Thymus (tissue), 11 donors: ENCODE measurements at regions not wholly inside any gene's neighbourhood (a gene's known extent, or its start where the extent isn't known, plus 50 kb on each side); places are given as distances from the start of the nearest gene placed in this dataset.

Source experiments
- DNase-seq, 9 donors: peaks; one replicate each; pipeline ENCODE4 v3.0.0-alpha.2; 2013; ENCODE audit warnings: low spot score in 9 of 9, low read depth in 6 of 9, missing footprints in 1 of 9
- H3K27ac ChIP-seq, 2 donors: one replicate each; pipeline ENCODE4 v1.5.1; 2013; ENCODE audit warnings: control low read depth in 1 of 2, low read depth in 1 of 2, low read length in 1 of 2, mild to moderate bottlenecking in 1 of 2, moderate library complexity in 1 of 2
- H3K27me3 ChIP-seq, 2 donors: one replicate each; pipeline ENCODE4 v1.5.1; 2013; ENCODE audit warnings: low read length in 1 of 2; ENCODE audit not compliant: control insufficient read depth in 2 of 2, insufficient read depth in 1 of 2
- H3K36me3 ChIP-seq, 2 donors: one replicate each; pipeline ENCODE4 v1.5.1; 2013; ENCODE audit warnings: low read length in 1 of 2, mild to moderate bottlenecking in 1 of 2, moderate library complexity in 1 of 2; ENCODE audit not compliant: control insufficient read depth in 2 of 2, insufficient read depth in 2 of 2
- H3K4me1 ChIP-seq, 2 donors: one replicate each; pipeline ENCODE4 v1.5.1; 2013; ENCODE audit warnings: low read length in 2 of 2; ENCODE audit not compliant: control insufficient read depth in 2 of 2, insufficient read depth in 2 of 2
- H3K4me3 ChIP-seq, 2 donors: one replicate each; pipeline ENCODE4 v1.5.1; 2013; ENCODE audit warnings: low read length in 2 of 2, control low read depth in 1 of 2, mild to moderate bottlenecking in 1 of 2
- H3K9me3 ChIP-seq, 2 donors: one replicate each; pipeline ENCODE4 v1.5.1; 2013; ENCODE audit warnings: low read length in 1 of 2, mild to moderate bottlenecking in 1 of 2; ENCODE audit not compliant: control insufficient read depth in 2 of 2, insufficient read depth in 1 of 2
- WGBS: extraction: QIAGEN DNeasy Blood & Tissue Kit; methylation state at CpG from one replicate; pipeline ENCODE4 v1.1.7; 2013; 5-methylcytosine and 5-hydroxymethylcytosine counted together
- donor health status: healthy.

- no peaks in the 10 kb centered on the region for H3K27me3 ChIP-seq
- no peak overlapping the region for H3K4me3 ChIP-seq
- no peak overlapping the region for H3K27ac ChIP-seq
- H3K36me3 ChIP-seq, result no peaks in the 10 kb centered on the region
- no peaks in the 10 kb centered on the region for H3K4me1 ChIP-seq
- peaks cover 0 to 3% of the 10 kb centered on the region in 2 donors for H3K9me3 ChIP-seq
- 64% methylated on average over 5 of the region's 5 CpGs for WGBS
- DNase-seq, result no peak
Measured at GRCh38 chr17:59451706-59452105, 113.7 kb upstream of the DHX40 start.

DNA sequence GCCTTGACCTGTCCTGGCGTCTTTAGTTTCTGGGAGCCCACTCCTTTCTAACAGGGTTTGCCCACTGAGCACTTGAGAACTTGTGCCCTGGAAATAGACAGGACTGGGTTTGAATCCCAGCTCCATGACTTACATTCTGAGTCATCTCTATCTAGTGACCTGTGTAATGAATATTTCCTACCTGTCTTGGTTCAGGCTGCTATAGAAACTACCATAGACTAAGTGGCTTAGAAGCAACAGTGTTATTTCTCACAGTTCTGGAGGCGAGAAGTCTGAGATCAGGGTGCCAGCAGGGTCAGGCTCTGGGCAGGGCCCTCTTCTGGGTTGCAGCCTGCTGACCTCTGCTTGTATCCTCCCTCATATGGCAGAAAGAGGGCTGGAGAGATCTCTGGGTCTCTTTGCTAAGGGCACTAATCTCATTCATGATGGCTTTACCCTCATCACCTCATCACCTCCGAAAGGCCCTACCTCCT lies 110.7 kb upstream of the DHX40 start:
- H3K9me3 ChIP-seq, result peaks cover 0 to 3% of the 10 kb centered on the region in 2 donors
- H3K36me3 ChIP-seq, result no peaks in the 10 kb centered on the region
- WGBS, result 94% methylated on average over 3 of the region's 3 CpGs
- H3K4me3 ChIP-seq, result no peak overlapping the region
- no peaks in the 10 kb centered on the region for H3K4me1 ChIP-seq
- no peak for DNase-seq
- no peak overlapping the region for H3K27ac ChIP-seq
- H3K27me3 ChIP-seq, result no peaks in the 10 kb centered on the region

- peaks cover 0 to 3% of the 10 kb centered on the region in 2 donors for H3K9me3 ChIP-seq
- no peaks in the 10 kb centered on the region for H3K4me1 ChIP-seq
- H3K27me3 ChIP-seq, result no peaks in the 10 kb centered on the region
- no peak for DNase-seq
- H3K27ac ChIP-seq, result no peak overlapping the region
- no peaks in the 10 kb centered on the region for H3K36me3 ChIP-seq
- WGBS, result 96% methylated on average over 7 of the region's 7 CpGs
- H3K4me3 ChIP-seq, result no peak overlapping the region
Measured at GRCh38 chr17:59456428-59456827, 109.0 kb upstream of the DHX40 start.

GRCh38 chr17:59456923-59457615 lies 108.3 kb upstream of the DHX40 start:
- Histone ChIP-seq H3K36me3 (no peaks in the 10 kb centered on the region), H3K27ac (no peak overlapping the region), H3K27me3 (no peaks in the 10 kb centered on the region), H3K4me3 (no peak overlapping the region), H3K4me1 (no peaks in the 10 kb centered on the region), H3K9me3 (peaks cover 0 to 3% of the 10 kb centered on the region in 2 donors)
- no peak for DNase-seq
- 97% methylated on average over 5 of the region's 5 CpGs for WGBS

GRCh38 chr17:59462385-59462784 lies 103.0 kb upstream of the DHX40 start:
- Histone ChIP-seq H3K4me3 (no peak overlapping the region), H3K36me3 (no peaks in the 10 kb centered on the region), H3K9me3 (no peaks in the 10 kb centered on the region), H3K4me1 (no peaks in the 10 kb centered on the region), H3K27ac (no peak overlapping the region), H3K27me3 (no peaks in the 10 kb centered on the region)
- no peak for DNase-seq
- 97% methylated on average over 4 of the region's 4 CpGs for WGBS

DNA sequence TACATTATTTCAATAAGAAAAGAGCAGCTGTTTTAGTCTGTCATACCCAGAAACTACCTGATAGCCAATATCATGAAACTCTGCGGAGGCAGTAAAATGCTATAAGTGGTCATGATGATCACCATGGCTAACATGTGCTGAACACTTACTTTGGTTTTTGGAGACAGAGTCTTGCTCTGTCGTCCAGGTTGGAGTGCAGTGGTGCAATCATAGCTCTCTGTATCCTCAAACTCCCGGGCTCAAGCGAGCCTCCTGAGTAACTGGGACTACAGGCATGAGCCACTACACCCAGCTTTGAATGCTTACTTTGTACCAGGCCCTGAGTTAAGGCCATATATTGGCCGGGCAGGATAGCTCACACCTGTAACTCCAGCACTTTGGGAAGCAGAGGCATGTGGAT lies 101.2 kb upstream of the DHX40 start:
- Histone ChIP-seq H3K4me3 (no peak overlapping the region), H3K27ac (no peak overlapping the region), H3K9me3 (no peaks in the 10 kb centered on the region), H3K27me3 (no peaks in the 10 kb centered on the region), H3K4me1 (peaks cover 0 to 3% of the 10 kb centered on the region in 2 donors), H3K36me3 (no peaks in the 10 kb centered on the region)
- WGBS, result 97% methylated on average over 5 of the region's 5 CpGs
- no peak for DNase-seq

GRCh38 chr17:59465949-59466307 lies 99.5 kb upstream of the DHX40 start:
- H3K27me3 ChIP-seq, result no peaks in the 10 kb centered on the region
- H3K9me3 ChIP-seq, result no peaks in the 10 kb centered on the region
- no peak overlapping the region for H3K27ac ChIP-seq
- H3K4me1 ChIP-seq, result peaks cover 0 to 3% of the 10 kb centered on the region in 2 donors
- H3K4me3 ChIP-seq, result no peak overlapping the region
- no peaks in the 10 kb centered on the region for H3K36me3 ChIP-seq
- 95% methylated on average over 6 of the region's 6 CpGs for WGBS
- no peak for DNase-seq

DNA sequence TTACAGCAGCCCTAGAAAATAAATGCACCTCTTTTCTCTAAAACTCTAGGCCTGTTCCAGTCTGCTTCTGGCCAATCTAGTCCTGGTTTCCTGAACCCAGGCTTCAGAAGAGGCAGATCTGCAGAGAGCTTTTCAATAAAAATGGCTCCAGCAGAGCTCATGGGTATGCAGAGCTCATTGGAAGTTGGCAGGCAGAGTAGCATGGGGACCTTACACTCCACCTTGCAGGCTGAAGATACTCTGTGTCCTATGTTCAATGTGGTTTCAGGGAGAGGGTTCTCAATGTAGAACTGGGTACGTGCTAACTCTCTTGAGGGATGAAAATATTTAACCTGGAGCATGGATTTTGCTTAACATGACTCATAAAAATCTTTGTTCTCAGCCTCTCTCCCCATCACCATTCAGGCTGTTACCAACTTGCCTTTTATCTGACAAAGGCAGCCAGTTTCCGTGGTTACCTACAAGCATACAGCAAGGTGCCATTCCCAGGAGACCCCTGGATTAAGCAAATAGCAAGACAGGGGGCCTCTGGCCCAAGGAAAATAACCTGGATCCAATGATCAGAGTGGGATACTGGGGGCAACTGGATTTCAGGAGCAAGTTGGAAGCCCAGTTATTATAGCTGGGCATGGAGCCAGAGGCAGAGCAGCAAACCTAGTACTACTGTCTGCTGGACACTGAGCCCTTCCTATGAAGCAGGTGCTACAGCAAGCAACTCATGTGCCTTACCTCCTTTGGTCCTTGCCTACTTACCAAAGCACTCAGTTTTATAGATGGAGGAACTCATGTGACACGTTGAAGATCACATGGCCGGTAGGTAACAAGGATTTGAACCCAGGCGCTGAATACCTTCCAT lies 98.2 kb upstream of the DHX40 start:
- peaks cover 0 to 3% of the 10 kb centered on the region in 2 donors for H3K4me1 ChIP-seq
- H3K27ac ChIP-seq, result no peak overlapping the region
- H3K9me3 ChIP-seq, result no peaks in the 10 kb centered on the region
- H3K36me3 ChIP-seq, result no peaks in the 10 kb centered on the region
- no peak overlapping the region for H3K4me3 ChIP-seq
- no peak for DNase-seq
- WGBS, result 93% methylated on average over 5 of the region's 5 CpGs
- H3K27me3 ChIP-seq, result no peaks in the 10 kb centered on the region

GRCh38 chr17:59469786-59470485 lies 95.5 kb upstream of the DHX40 start:
- DNase-seq, result no peak
- H3K27me3 ChIP-seq, result no peaks in the 10 kb centered on the region
- H3K27ac ChIP-seq, result no peak overlapping the region
- peaks cover 0 to 3% of the 10 kb centered on the region in 2 donors for H3K4me1 ChIP-seq
- 96% methylated on average over 8 of the region's 8 CpGs for WGBS
- no peaks in the 10 kb centered on the region for H3K36me3 ChIP-seq
- no peaks in the 10 kb centered on the region for H3K9me3 ChIP-seq
- no peak overlapping the region for H3K4me3 ChIP-seq
